Body of pancreas (tissue), 4 donors: ENCODE measurements at regions not wholly inside any gene's neighbourhood (a gene's known extent, or its start where the extent isn't known, plus 50 kb on each side); places are given as distances from the start of the nearest gene placed in this dataset.

Experiments
- CTCF ChIP-seq, 7 experiments: fragments of 450-650 bp in 4 of 7; fragments of 200-600 bp in 3 of 7; sonication (generic) in 3 of 7; IDR thresholded peaks; one replicate each; pipeline ENCODE4 v1.5.1; 2016 to 2019; ENCODE audit warnings: antibody characterized with exemption in 7 of 7
- POLR2A ChIP-seq, 3 donors: fragments of 450-650 bp; IDR thresholded peaks; one replicate each; pipeline ENCODE4 v1.6.1; 2016; ENCODE audit warnings: antibody characterized with exemption in 3 of 3, mild to moderate bottlenecking in 2 of 3

DNA sequence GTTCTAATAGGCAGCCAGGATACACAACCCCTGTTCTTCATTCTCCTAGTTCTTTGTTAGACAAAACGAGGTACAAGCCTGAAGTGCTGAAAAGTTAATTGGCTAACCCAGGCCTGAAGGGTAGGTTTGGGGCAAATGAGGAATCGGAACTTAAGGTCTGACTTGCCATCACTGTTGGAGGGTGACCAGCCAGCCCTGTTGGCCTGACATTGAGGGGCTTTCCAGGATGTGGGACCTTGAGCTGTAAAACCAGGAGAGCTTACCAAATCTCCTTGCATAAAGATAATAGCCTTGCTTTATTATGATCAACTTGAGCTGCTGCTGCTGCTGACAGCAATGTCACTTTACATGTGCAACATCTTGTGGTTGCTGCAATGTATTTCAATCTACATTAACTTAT lies 256.0 kb downstream of the VAPA start:
- TF ChIP-seq CTCF (IDR thresholded peaks at IDR 0.05) (no peak), POLR2A (IDR thresholded peaks at IDR 0.05) (no peak)
